ENCODE measurements at regions not wholly inside any gene's neighbourhood (a gene's known extent, or its start where the extent isn't known, plus 50 kb on each side); places are given as distances from the start of the nearest gene placed in this dataset.
A peak's percentile ranks its signal among the peaks of the same experiment; 100 is the strongest.

GRCh38 chr1:67582625-67583461 is 102.2 kb upstream of the GADD45A start:
- DNase-seq = no peak
- Histone ChIP-seq H3K27ac (no peak overlapping the region), H3K36me3 (no peaks in the 10 kb centered on the region), H3K9me3 (no peaks in the 10 kb centered on the region), H3K4me3 (no peak overlapping the region), H3K27me3 (no peaks in the 10 kb centered on the region), H3K4me1 (peaks cover 0 to 5% (median 0%) of the 10 kb centered on the region in 4 donors)
- WGBS, 2 donors (ENCODE audit: low coverage in 1 of 2) = 87% methylated on average over 13 of the region's 13 CpGs; no CpG with 5 or more reads in 1 of the 2 donors
- in situ Hi-C loops (cut with MboI; ENCODE audit: low pct_ligation_motif_present in 1 of 4, low pct_unique_long_range_greater_than_20kb in 1 of 4, low sequenced_read_pairs in 3 of 4) (no loop called here), intact Hi-C loops (cut with DNase I; ENCODE audit: low total_unique reads) (no loop called here)
- TF ChIP-seq POLR2A (IDR thresholded peaks at IDR 0.05) = no peak

DNA sequence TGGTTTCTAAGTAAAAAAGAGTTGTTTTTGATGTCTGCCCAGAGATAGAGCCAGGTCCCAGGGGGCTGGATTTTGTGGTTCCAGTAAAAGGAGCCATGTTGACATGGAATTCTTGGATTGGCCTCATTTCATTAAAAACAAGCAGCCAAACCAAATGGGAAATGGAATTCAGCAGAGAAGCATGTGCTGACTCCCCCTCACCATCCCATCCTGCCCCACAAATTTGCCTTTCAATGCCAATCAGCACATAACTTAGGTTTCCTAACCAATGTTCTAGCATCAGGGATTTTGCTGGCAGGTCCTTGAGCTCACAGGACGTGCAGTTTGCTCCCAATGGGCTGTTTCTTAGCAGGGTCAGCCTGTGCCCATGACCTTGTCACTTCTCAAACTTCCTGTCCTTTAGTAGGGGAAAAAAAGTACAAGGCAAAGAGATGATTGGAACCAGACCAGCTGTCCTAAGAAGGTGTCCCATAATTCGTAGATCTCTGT is 101.5 kb upstream of the GADD45A start:
- H3K4me3 ChIP-seq = no peak overlapping the region
- H3K4me1 ChIP-seq = peaks cover 0 to 8% (median 0%) of the 10 kb centered on the region in 4 donors
- WGBS, 2 donors (ENCODE audit: low coverage in 1 of 2) = 78 to 83% methylated on average over 1 to 2 of the region's 2 CpGs
- TF ChIP-seq POLR2A (IDR thresholded peaks at IDR 0.05) (no peak), EP300 (IDR thresholded peaks at IDR 0.05; ENCODE audit: low read depth) (no peak)
- H3K9me3 ChIP-seq = no peaks in the 10 kb centered on the region
- no peak overlapping the region for H3K27ac ChIP-seq
- no peaks in the 10 kb centered on the region for H3K36me3 ChIP-seq
- intact Hi-C loops (cut with DNase I; ENCODE audit: low total_unique reads) (no loop called here), in situ Hi-C loops (cut with MboI; ENCODE audit: low pct_ligation_motif_present in 1 of 4, low pct_unique_long_range_greater_than_20kb in 1 of 4, low sequenced_read_pairs in 3 of 4) (no loop called here)
- no peaks in the 10 kb centered on the region for H3K27me3 ChIP-seq
- DNase-seq = no peak

GRCh38 chr1:67584938-67585337 is 100.1 kb upstream of the GADD45A start:
- H3K36me3 ChIP-seq = no peaks in the 10 kb centered on the region
- H3K9me3 ChIP-seq = no peaks in the 10 kb centered on the region
- intact Hi-C loops (cut with DNase I; ENCODE audit: low total_unique reads) (no loop called here), in situ Hi-C loops (cut with MboI; ENCODE audit: low pct_ligation_motif_present in 1 of 4, low pct_unique_long_range_greater_than_20kb in 1 of 4, low sequenced_read_pairs in 3 of 4) (no loop called here)
- no peaks in the 10 kb centered on the region for H3K27me3 ChIP-seq
- H3K4me3 ChIP-seq = no peak overlapping the region
- H3K4me1 ChIP-seq = peaks cover 0 to 10% (median 0%) of the 10 kb centered on the region in 4 donors
- H3K27ac ChIP-seq = no peak overlapping the region
- DNase-seq = no peak
- 86% methylated on average over 6 of the region's 6 CpGs; no CpG with 5 or more reads in 1 of the 2 donors for WGBS, 2 donors (ENCODE audit: low coverage in 1 of 2)
- TF ChIP-seq CTCF (IDR thresholded peaks at IDR 0.05) = no peak
- TF ChIP-seq POLR2A (IDR thresholded peaks at IDR 0.05) = no peak
- no peak for TF ChIP-seq EP300 (IDR thresholded peaks at IDR 0.05; ENCODE audit: low read depth)
- no peak for TF ChIP-seq POLR2AphosphoS5 (IDR thresholded peaks at IDR 0.05)

DNA sequence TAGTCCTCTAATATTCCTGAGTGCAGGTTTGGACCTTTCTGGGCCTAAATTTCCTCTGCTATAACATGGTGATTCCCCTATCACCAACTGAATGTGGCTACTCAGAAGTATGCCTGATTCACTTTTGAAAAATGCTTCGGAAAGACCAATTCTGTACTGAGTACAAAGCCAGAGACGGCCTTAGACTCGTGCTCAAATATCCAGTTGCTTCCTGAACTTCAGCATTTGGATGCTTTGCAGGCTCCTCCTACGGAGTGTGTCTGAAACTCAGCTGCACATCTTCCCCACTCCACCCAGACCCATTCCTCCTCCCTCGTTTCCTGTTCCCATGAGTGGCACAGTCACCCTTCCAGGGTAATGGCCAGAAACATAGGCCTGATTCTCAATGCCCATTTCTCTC is 98.4 kb upstream of the GADD45A start:
- H3K27me3 ChIP-seq = no peaks in the 10 kb centered on the region
- peaks cover 0 to 20% (median 0%) of the 10 kb centered on the region in 4 donors for H3K4me1 ChIP-seq
- H3K9me3 ChIP-seq = no peaks in the 10 kb centered on the region
- TF ChIP-seq POLR2A (IDR thresholded peaks at IDR 0.05) (no peak), EP300 (IDR thresholded peaks at IDR 0.05; ENCODE audit: low read depth) (no peak), POLR2AphosphoS5 (IDR thresholded peaks at IDR 0.05) (no peak), CTCF (IDR thresholded peaks at IDR 0.05) (no peak)
- no peak overlapping the region for H3K4me3 ChIP-seq
- 73 to 100% methylated on average over 1 to 5 of the region's 5 CpGs for WGBS, 2 donors (ENCODE audit: low coverage in 1 of 2)
- in situ Hi-C loops (cut with MboI; ENCODE audit: low pct_ligation_motif_present in 1 of 4, low pct_unique_long_range_greater_than_20kb in 1 of 4, low sequenced_read_pairs in 3 of 4) = no loop called here
- no peak for DNase-seq
- intact Hi-C loops (cut with DNase I; ENCODE audit: low total_unique reads) = no loop called here
- H3K36me3 ChIP-seq = no peaks in the 10 kb centered on the region
- no peak overlapping the region for H3K27ac ChIP-seq

DNA sequence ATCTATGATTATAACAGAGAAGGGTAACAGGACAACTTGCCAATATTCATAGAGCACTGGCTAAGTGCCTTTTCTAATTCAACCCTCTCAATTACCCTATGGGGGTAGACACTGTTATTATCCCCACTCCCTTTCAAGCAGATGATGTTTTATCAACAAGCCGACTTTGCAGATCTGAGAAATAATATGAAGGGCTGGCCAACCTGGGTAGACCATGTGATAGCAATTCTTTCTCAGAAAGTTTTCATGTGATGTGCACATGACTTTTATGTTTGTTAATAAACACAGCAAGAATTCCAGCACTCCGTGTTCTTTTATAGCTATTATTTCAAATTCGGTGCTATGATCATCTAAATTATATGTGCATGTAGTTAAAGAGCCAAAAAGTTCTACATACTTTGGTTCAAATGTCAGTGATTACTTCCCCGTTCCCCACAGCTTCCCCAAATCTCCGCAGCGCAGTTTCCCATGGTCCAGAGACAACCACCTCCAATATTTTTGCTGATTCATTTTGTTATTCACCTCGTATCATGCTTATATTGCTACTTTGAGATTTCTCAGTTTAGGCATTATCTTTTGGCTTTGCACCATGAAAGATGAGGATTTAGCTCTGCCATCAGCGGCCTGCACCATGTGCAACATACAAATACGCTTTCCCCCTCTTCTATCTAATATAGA is 96.7 kb upstream of the GADD45A start:
- Histone ChIP-seq H3K9me3 (no peaks in the 10 kb centered on the region), H3K4me1 (peaks cover 0 to 20% (median 0%) of the 10 kb centered on the region in 4 donors), H3K27me3 (no peaks in the 10 kb centered on the region), H3K27ac (peak overlapping the region in 1 of 4 donors; percentile 39), H3K4me3 (no peak overlapping the region), H3K36me3 (no peaks in the 10 kb centered on the region)
- in situ Hi-C loops (cut with MboI; ENCODE audit: low pct_ligation_motif_present in 1 of 4, low pct_unique_long_range_greater_than_20kb in 1 of 4, low sequenced_read_pairs in 3 of 4) = no loop called here
- intact Hi-C loops (cut with DNase I; ENCODE audit: low total_unique reads) = no loop called here
- no peak for DNase-seq
- no peak for TF ChIP-seq CTCF (IDR thresholded peaks at IDR 0.05)
- no peak for TF ChIP-seq POLR2A (IDR thresholded peaks at IDR 0.05)
- TF ChIP-seq POLR2AphosphoS5 (IDR thresholded peaks at IDR 0.05) = peak in 1 of 3 donors; percentile 10
- TF ChIP-seq EP300 (IDR thresholded peaks at IDR 0.05; ENCODE audit: low read depth) = no peak
- 72 to 85% methylated on average over 8 to 9 of the region's 9 CpGs for WGBS, 2 donors (ENCODE audit: low coverage in 1 of 2)

Measured in transverse colon (tissue), 4 donors.